ENCODE measurements at regions not wholly inside any gene's neighbourhood (a gene's known extent, or its start where the extent isn't known, plus 50 kb on each side); places are given as distances from the start of the nearest gene placed in this dataset.

DNA sequence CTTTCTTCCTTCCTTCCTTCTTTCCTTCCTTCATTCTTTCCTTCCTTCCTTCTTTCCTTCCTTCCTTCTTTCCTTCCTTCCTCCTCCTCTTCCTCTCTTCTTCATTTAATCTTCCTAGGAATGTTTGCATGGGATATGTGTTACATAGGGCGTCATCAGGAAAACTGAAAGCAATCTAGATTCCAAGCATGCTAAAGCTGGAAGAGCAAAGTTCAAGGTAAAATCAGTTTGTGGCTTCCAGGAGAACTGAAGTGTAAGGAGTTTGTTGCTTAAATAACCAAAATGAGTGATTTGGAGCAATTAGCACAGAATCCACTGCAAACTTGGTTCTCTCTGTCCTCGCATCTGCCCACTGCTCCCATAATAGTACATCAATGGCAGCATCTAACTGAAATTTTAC is 716.2 kb downstream of the GBE1 start:
- CTCF ChIA-PET, result no interaction called here
- TF ChIP-seq, protein P1, sequence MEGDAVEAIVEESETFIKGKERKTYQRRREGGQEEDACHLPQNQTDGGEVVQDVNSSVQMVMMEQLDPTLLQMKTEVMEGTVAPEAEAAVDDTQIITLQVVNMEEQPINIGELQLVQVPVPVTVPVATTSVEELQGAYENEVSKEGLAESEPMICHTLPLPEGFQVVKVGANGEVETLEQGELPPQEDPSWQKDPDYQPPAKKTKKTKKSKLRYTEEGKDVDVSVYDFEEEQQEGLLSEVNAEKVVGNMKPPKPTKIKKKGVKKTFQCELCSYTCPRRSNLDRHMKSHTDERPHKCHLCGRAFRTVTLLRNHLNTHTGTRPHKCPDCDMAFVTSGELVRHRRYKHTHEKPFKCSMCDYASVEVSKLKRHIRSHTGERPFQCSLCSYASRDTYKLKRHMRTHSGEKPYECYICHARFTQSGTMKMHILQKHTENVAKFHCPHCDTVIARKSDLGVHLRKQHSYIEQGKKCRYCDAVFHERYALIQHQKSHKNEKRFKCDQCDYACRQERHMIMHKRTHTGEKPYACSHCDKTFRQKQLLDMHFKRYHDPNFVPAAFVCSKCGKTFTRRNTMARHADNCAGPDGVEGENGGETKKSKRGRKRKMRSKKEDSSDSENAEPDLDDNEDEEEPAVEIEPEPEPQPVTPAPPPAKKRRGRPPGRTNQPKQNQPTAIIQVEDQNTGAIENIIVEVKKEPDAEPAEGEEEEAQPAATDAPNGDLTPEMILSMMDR (IDR thresholded peaks at IDR 0.05), result no peak
- TF ChIP-seq, protein P2, sequence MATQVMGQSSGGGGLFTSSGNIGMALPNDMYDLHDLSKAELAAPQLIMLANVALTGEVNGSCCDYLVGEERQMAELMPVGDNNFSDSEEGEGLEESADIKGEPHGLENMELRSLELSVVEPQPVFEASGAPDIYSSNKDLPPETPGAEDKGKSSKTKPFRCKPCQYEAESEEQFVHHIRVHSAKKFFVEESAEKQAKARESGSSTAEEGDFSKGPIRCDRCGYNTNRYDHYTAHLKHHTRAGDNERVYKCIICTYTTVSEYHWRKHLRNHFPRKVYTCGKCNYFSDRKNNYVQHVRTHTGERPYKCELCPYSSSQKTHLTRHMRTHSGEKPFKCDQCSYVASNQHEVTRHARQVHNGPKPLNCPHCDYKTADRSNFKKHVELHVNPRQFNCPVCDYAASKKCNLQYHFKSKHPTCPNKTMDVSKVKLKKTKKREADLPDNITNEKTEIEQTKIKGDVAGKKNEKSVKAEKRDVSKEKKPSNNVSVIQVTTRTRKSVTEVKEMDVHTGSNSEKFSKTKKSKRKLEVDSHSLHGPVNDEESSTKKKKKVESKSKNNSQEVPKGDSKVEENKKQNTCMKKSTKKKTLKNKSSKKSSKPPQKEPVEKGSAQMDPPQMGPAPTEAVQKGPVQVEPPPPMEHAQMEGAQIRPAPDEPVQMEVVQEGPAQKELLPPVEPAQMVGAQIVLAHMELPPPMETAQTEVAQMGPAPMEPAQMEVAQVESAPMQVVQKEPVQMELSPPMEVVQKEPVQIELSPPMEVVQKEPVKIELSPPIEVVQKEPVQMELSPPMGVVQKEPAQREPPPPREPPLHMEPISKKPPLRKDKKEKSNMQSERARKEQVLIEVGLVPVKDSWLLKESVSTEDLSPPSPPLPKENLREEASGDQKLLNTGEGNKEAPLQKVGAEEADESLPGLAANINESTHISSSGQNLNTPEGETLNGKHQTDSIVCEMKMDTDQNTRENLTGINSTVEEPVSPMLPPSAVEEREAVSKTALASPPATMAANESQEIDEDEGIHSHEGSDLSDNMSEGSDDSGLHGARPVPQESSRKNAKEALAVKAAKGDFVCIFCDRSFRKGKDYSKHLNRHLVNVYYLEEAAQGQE (IDR thresholded peaks at IDR 0.05; ENCODE audit: insufficient read depth in 1 of 2, low read depth in 2 of 2, low read length in 1 of 2), result no peak
- TF ChIP-seq POLR2AphosphoS5 (IDR thresholded peaks at IDR 0.05; ENCODE audit: low read depth, low read length) (no peak), TCF7L2 (IDR thresholded peaks at IDR 0.05; ENCODE audit: low read depth, low read length) (no peak), SIN3A (IDR thresholded peaks at IDR 0.05; ENCODE audit: borderline replicate concordance, insufficient read depth, low read depth, low read length) (no peak)
- Histone ChIP-seq H3K9me3 (ENCODE audit: control insufficient read depth, insufficient read depth, low read depth, low read length) (no peaks in the 10 kb centered on the region), H3K27ac (ENCODE audit: low read length) (no peak overlapping the region), H3K4me1 (ENCODE audit: control insufficient read depth, insufficient read depth, low read length) (no peaks in the 10 kb centered on the region), H3K36me3 (ENCODE audit: control insufficient read depth, insufficient read depth, low read length) (no peaks in the 10 kb centered on the region), H3K4me3 (ENCODE audit: low read depth in 2 of 2, low read length in 2 of 2) (no peak overlapping the region), H3K27me3 (ENCODE audit: control insufficient read depth, insufficient read depth, low read length) (no peaks in the 10 kb centered on the region)
- in situ Hi-C loops (cut with HindIII; ENCODE audit: low pct_unique_long_range_greater_than_20kb, low sequenced_read_pairs), result no loop called here
- intact Hi-C loops (cut with micrococcal nuclease; ENCODE audit: unreplicated experiment), result no loop called here
- no TSS peak for BruUV-seq (replicated peaks)
- DNase-seq (ENCODE audit: low read depth, low spot score), result no peak
- POLR2A ChIA-PET, result no interaction called here
- no peak for ATAC-seq

DNA sequence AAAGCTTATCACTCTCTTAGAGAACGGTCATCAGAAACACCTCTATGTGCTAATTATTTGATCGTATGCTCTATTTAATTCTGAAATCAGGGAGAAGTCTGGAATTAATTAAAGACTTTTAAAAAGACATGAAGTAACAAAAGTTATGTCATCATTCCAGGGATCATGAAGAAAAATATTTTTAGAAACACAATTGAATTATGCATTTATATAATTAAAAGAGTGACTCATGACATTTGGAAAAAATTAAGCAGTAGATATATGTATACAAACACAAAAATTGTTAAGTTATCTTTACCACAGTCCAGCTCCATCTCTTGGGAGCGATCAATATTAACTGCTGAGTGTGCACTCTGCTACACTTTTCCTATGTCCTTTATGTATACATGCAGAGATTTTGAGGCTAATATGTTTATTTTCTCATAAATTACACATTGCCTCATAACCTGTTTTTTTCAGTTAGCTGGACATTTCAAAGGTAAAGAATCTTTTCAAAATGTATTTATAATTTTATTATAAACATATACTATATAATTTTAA is 717.7 kb downstream of the GBE1 start:
- ATAC-seq (no peak), DNase-seq (ENCODE audit: low read depth, low spot score) (no peak)
- TF ChIP-seq, protein P1 (IDR thresholded peaks at IDR 0.05), result no peak
- TF ChIP-seq POLR2AphosphoS5 (IDR thresholded peaks at IDR 0.05; ENCODE audit: low read depth, low read length) (no peak), TCF7L2 (IDR thresholded peaks at IDR 0.05; ENCODE audit: low read depth, low read length) (no peak), SIN3A (IDR thresholded peaks at IDR 0.05; ENCODE audit: borderline replicate concordance, insufficient read depth, low read depth, low read length) (no peak)
- TF ChIP-seq, protein P2 (IDR thresholded peaks at IDR 0.05; ENCODE audit: insufficient read depth in 1 of 2, low read depth in 2 of 2, low read length in 1 of 2), result no peak
- H3K4me3 ChIP-seq (ENCODE audit: low read depth in 2 of 2, low read length in 2 of 2), result no peak overlapping the region
- POLR2A ChIA-PET, result no interaction called here
- no peaks in the 10 kb centered on the region for H3K9me3 ChIP-seq (ENCODE audit: control insufficient read depth, insufficient read depth, low read depth, low read length)
- H3K36me3 ChIP-seq (ENCODE audit: control insufficient read depth, insufficient read depth, low read length), result no peaks in the 10 kb centered on the region
- no peak overlapping the region for H3K27ac ChIP-seq (ENCODE audit: low read length)
- H3K27me3 ChIP-seq (ENCODE audit: control insufficient read depth, insufficient read depth, low read length), result no peaks in the 10 kb centered on the region
- no peaks in the 10 kb centered on the region for H3K4me1 ChIP-seq (ENCODE audit: control insufficient read depth, insufficient read depth, low read length)
- CTCF ChIA-PET, result no interaction called here
- intact Hi-C loops (cut with micrococcal nuclease; ENCODE audit: unreplicated experiment), result no loop called here
- in situ Hi-C loops (cut with HindIII; ENCODE audit: low pct_unique_long_range_greater_than_20kb, low sequenced_read_pairs), result no loop called here
- no TSS peak for BruUV-seq (replicated peaks)

Data from Panc1 (cell line).